NCI-H748 (cell line): ENCODE measurements at regions not wholly inside any gene's neighbourhood (a gene's known extent, or its start where the extent isn't known, plus 50 kb on each side); places are given as distances from the start of the nearest gene placed in this dataset.

Experiments
- DNase-seq: peaks from one replicate; lab custom pipeline; 2025; ENCODE audit not compliant: unreplicated experiment; lab: John Stamatoyannopoulos, UW

- no peak for DNase-seq
Observed at GRCh38 chr5:155114655-155115054, 101.1 kb downstream of the KIF4B start.

GRCh38 chr5:155116456-155117251, 103.1 kb downstream of the KIF4B start:
- no peak for DNase-seq

GRCh38 chr5:155125551-155126095, 112.1 kb downstream of the KIF4B start:
- no peak for DNase-seq

- no peak for DNase-seq
Observed at GRCh38 chr5:155126573-155126972, 113.0 kb downstream of the KIF4B start.

GRCh38 chr5:155127552-155127951, 114.0 kb downstream of the KIF4B start:
- DNase-seq = no peak

GRCh38 chr5:155128786-155129512, 115.4 kb downstream of the KIF4B start:
- no peak for DNase-seq

- no peak for DNase-seq
Observed at GRCh38 chr5:155129513-155129880, 115.9 kb downstream of the KIF4B start.

GRCh38 chr5:155134130-155134529, 120.6 kb downstream of the KIF4B start:
- DNase-seq = no peak

GRCh38 chr5:155136216-155136850, 122.8 kb downstream of the KIF4B start:
- no peak for DNase-seq

GRCh38 chr5:155137683-155138082, 124.1 kb downstream of the KIF4B start:
- no peak for DNase-seq

- DNase-seq = no peak
Observed at GRCh38 chr5:155140646-155141045, 127.1 kb downstream of the KIF4B start.

GRCh38 chr5:155144956-155145355, 131.4 kb downstream of the KIF4B start:
- no peak for DNase-seq

- no peak for DNase-seq
Observed at GRCh38 chr5:155147222-155147621, 133.7 kb downstream of the KIF4B start.

- DNase-seq = no peak
Observed at GRCh38 chr5:155148694-155149093, 135.1 kb downstream of the KIF4B start.

- no peak for DNase-seq
Observed at GRCh38 chr5:155150012-155150411, 136.5 kb downstream of the KIF4B start.

- no peak for DNase-seq
Observed at GRCh38 chr5:155154973-155155372, 141.4 kb downstream of the KIF4B start.

- peak; percentile 19 for DNase-seq
Observed at GRCh38 chr5:155163084-155163483, 149.5 kb downstream of the KIF4B start.

- DNase-seq = peak; percentile 19
Observed at GRCh38 chr5:155167736-155168135, 154.2 kb downstream of the KIF4B start.

GRCh38 chr5:155181542-155181941, 168.0 kb downstream of the KIF4B start:
- DNase-seq = no peak

GRCh38 chr5:155189476-155189875, 175.9 kb downstream of the KIF4B start:
- DNase-seq = no peak

GRCh38 chr5:155189981-155190380, 176.4 kb downstream of the KIF4B start:
- peak; percentile 93 for DNase-seq

- peak; percentile 73 for DNase-seq
Observed at GRCh38 chr5:155193029-155193428, 179.5 kb downstream of the KIF4B start.
